ENCODE measurements at regions not wholly inside any gene's neighbourhood (a gene's known extent, or its start where the extent isn't known, plus 50 kb on each side); places are given as distances from the start of the nearest gene placed in this dataset.

DNA sequence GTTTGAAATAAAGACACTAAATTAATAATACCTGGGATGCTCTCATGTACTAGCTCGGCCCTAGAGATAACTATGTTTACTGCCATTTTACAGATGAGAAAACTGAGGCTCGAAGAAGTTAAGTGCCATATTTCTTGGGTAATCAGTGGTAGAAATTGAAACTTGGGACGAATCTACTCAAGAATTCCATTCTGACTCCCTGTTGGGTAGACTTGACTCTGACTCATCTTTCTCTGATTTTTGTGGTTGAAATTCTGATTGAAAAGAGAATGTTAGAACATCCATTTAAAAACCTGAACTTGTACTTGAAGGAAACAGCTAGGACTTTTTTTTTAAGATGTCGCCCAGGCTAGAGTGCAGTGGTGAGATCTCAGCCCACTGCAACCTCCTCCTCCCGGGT, 50.1 kb upstream of the NSUN7 start:
- TF ChIP-seq, protein P1, sequence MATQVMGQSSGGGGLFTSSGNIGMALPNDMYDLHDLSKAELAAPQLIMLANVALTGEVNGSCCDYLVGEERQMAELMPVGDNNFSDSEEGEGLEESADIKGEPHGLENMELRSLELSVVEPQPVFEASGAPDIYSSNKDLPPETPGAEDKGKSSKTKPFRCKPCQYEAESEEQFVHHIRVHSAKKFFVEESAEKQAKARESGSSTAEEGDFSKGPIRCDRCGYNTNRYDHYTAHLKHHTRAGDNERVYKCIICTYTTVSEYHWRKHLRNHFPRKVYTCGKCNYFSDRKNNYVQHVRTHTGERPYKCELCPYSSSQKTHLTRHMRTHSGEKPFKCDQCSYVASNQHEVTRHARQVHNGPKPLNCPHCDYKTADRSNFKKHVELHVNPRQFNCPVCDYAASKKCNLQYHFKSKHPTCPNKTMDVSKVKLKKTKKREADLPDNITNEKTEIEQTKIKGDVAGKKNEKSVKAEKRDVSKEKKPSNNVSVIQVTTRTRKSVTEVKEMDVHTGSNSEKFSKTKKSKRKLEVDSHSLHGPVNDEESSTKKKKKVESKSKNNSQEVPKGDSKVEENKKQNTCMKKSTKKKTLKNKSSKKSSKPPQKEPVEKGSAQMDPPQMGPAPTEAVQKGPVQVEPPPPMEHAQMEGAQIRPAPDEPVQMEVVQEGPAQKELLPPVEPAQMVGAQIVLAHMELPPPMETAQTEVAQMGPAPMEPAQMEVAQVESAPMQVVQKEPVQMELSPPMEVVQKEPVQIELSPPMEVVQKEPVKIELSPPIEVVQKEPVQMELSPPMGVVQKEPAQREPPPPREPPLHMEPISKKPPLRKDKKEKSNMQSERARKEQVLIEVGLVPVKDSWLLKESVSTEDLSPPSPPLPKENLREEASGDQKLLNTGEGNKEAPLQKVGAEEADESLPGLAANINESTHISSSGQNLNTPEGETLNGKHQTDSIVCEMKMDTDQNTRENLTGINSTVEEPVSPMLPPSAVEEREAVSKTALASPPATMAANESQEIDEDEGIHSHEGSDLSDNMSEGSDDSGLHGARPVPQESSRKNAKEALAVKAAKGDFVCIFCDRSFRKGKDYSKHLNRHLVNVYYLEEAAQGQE (IDR thresholded peaks at IDR 0.05; ENCODE audit: insufficient replicate concordance, low read depth) = no peak
- TF ChIP-seq POLR2AphosphoS5 (IDR thresholded peaks at IDR 0.05; ENCODE audit: low read depth) (no peak), SPI1 (IDR thresholded peaks at IDR 0.05; ENCODE audit: borderline replicate concordance, low read depth) (no peak), GABPA (IDR thresholded peaks at IDR 0.05; ENCODE audit: low read depth) (no peak)
- TF ChIP-seq, protein P2, sequence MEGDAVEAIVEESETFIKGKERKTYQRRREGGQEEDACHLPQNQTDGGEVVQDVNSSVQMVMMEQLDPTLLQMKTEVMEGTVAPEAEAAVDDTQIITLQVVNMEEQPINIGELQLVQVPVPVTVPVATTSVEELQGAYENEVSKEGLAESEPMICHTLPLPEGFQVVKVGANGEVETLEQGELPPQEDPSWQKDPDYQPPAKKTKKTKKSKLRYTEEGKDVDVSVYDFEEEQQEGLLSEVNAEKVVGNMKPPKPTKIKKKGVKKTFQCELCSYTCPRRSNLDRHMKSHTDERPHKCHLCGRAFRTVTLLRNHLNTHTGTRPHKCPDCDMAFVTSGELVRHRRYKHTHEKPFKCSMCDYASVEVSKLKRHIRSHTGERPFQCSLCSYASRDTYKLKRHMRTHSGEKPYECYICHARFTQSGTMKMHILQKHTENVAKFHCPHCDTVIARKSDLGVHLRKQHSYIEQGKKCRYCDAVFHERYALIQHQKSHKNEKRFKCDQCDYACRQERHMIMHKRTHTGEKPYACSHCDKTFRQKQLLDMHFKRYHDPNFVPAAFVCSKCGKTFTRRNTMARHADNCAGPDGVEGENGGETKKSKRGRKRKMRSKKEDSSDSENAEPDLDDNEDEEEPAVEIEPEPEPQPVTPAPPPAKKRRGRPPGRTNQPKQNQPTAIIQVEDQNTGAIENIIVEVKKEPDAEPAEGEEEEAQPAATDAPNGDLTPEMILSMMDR (IDR thresholded peaks at IDR 0.05; ENCODE audit: insufficient read depth, low read length) = no peak
